Neural cell (in vitro differentiated cells): ENCODE measurements at regions not wholly inside any gene's neighbourhood (a gene's known extent, or its start where the extent isn't known, plus 50 kb on each side); places are given as distances from the start of the nearest gene placed in this dataset.

Experiments
- H2AFZ ChIP-seq: fragments of 200-600, 300-800 bp; sonication (generic), shearing (Covaris generic); 2 replicates; pipeline ENCODE4 v1.6.0; 2014; ENCODE audit warnings: low read depth, mild to moderate bottlenecking, antibody characterized with exemption, low read length, moderate library complexity
- H3F3A ChIP-seq: fragments of 200-600 bp; shearing (Covaris generic); 2 replicates; pipeline ENCODE4 v1.6.1; 2016; ENCODE audit warnings: mild to moderate bottlenecking, moderate library complexity, mixed read lengths, antibody characterized with exemption, low read length; ENCODE audit not compliant: insufficient read depth, poor library complexity, severe bottlenecking
- H3K27ac ChIP-seq: fragments of 200-600, 300-800 bp; sonication (generic), shearing (Covaris generic); 2 replicates; pipeline ENCODE4 v1.5.1; 2014; ENCODE audit warnings: mild to moderate bottlenecking, low read length, moderate library complexity
- H3K27me3 ChIP-seq: fragments of 300-800, 200-600 bp; sonication (generic), shearing (Covaris generic); 2 replicates; pipeline ENCODE4 v1.6.0; 2014; ENCODE audit warnings: mild to moderate bottlenecking, low read depth, low read length, moderate library complexity; ENCODE audit not compliant: insufficient read depth
- H3K36me3 ChIP-seq: fragments of 300-800, 200-600 bp; sonication (generic), shearing (Covaris generic); 2 replicates; pipeline ENCODE4 v1.5.1; 2014; ENCODE audit warnings: mild to moderate bottlenecking, antibody characterized with exemption, low read length, moderate library complexity; ENCODE audit not compliant: insufficient read depth
- H3K4me2 ChIP-seq: fragments of 300-800, 200-600 bp; sonication (generic), shearing (Covaris generic); 2 replicates; pipeline ENCODE4 v1.6.0; 2014; ENCODE audit warnings: mild to moderate bottlenecking, low read length
- H3K4me3 ChIP-seq: fragments of 300-800, 200-600 bp; sonication (generic), shearing (Covaris generic); 2 replicates; pipeline ENCODE4 v1.5.1; 2014; ENCODE audit warnings: mild to moderate bottlenecking, low read length, moderate library complexity
- H3K79me2 ChIP-seq: fragments of 200-600 bp; shearing (Covaris generic); replicated peaks from 2 replicates; pipeline ENCODE4 v1.6.0; 2014; ENCODE audit warnings: mild to moderate bottlenecking, low read length, moderate library complexity; ENCODE audit not compliant: insufficient read depth
- H3K9ac ChIP-seq: fragments of 300-800, 200-600 bp; sonication (generic), shearing (Covaris generic); 2 replicates; pipeline ENCODE4 v1.6.1; 2016; ENCODE audit warnings: mild to moderate bottlenecking, low read length, mixed read lengths
- H3K9me2 ChIP-seq: fragments of 200-600 bp; shearing (Covaris generic); 2 replicates; pipeline ENCODE4 v1.6.1; 2016; ENCODE audit warnings: mild to moderate bottlenecking, low read length, mixed read lengths; ENCODE audit not compliant: insufficient read depth
- H3K9me3 ChIP-seq: fragments of 200-600, 300-800 bp; sonication (generic), shearing (Covaris generic); 2 replicates; pipeline ENCODE4 v1.6.1; 2016; ENCODE audit warnings: mild to moderate bottlenecking, mixed run types, low read length, moderate library complexity, mixed read lengths
- H4K20me1 ChIP-seq: fragments of 200-600 bp; shearing (Covaris generic); 2 replicates; pipeline ENCODE4 v1.6.1; 2016; ENCODE audit warnings: mild to moderate bottlenecking, mixed run types; ENCODE audit not compliant: insufficient read depth
- EP300 ChIP-seq: fragments of 450-650 bp; conservative IDR thresholded peaks from 2 replicates; pipeline ENCODE4 v1.6.1; 2014; ENCODE audit warnings: antibody characterized with exemption, mild to moderate bottlenecking, moderate library complexity; ENCODE audit not compliant: poor library complexity, severe bottlenecking
- EZH2 ChIP-seq: fragments of 200-600, 300-800 bp; shearing (Covaris generic), sonication (generic); IDR thresholded peaks from 2 replicates; pipeline ENCODE4 v1.6.1; 2014; ENCODE audit warnings: antibody characterized with exemption, low read length, borderline replicate concordance, mild to moderate bottlenecking; ENCODE audit not compliant: insufficient read depth, poor library complexity, severe bottlenecking
- MXI1 ChIP-seq: fragments of 450-650 bp; conservative IDR thresholded peaks from 2 replicates; pipeline ENCODE4 v1.6.1; 2014; ENCODE audit warnings: antibody characterized with exemption, mild to moderate bottlenecking; ENCODE audit not compliant: poor library complexity, severe bottlenecking
- POLR2AphosphoS5 ChIP-seq: IDR thresholded peaks from 2 replicates; pipeline ENCODE4 v1.6.1; 2012
- RAD21 ChIP-seq: fragments of 450-650 bp; conservative IDR thresholded peaks from 2 replicates; pipeline ENCODE4 v1.6.1; 2014; ENCODE audit warnings: antibody characterized with exemption, mild to moderate bottlenecking, moderate library complexity
- SMC3 ChIP-seq: fragments of 450-650 bp; conservative IDR thresholded peaks from 2 replicates; pipeline ENCODE4 v1.6.1; 2014; ENCODE audit warnings: antibody characterized with exemption, mild to moderate bottlenecking, moderate library complexity; ENCODE audit not compliant: poor library complexity
- TAF1 ChIP-seq: IDR thresholded peaks from 2 replicates; pipeline ENCODE4 v1.6.1; 2012; ENCODE audit warnings: low read depth
- TF ChIP-seq, protein P1 (sequence below): fragments of 450-650 bp; IDR thresholded peaks from 2 replicates; pipeline ENCODE4 v1.5.1; 2014; ENCODE audit warnings: antibody characterized with exemption, mild to moderate bottlenecking, moderate library complexity; ENCODE audit not compliant: poor library complexity, severe bottlenecking
- TF ChIP-seq, protein P2 (sequence below): IDR thresholded peaks from 2 replicates; pipeline ENCODE4 v1.6.1; 2012; ENCODE audit warnings: borderline replicate concordance

DNA sequence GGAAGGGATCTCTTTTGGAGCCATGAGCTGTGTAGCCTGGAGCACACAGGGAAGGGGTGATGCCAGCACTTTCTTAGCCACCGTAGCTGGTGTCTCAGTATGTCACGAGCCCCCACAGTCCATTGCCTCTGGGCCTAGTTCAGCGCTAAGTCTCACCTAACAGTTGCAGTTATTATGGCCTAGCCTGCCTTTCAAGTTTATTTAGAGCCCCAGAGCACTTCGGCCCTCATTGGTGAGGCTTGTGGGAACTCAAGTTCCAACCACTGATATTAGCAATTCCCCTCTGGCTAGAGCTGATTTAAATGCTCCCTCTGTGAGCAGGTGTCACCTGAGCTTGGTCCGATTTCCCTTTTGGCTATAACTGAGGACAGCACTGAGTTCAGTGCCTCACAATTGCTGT, 388.4 kb upstream of the MAOA start:
- Histone ChIP-seq H3K4me2 (no peak overlapping the region), H3K9me2 (no peaks in the 10 kb centered on the region), H3K9ac (no peak overlapping the region), H4K20me1 (no peaks in the 10 kb centered on the region), H3K4me3 (no peak overlapping the region), H3K79me2 (no peaks in the 10 kb centered on the region), H3K27me3 (no peaks in the 10 kb centered on the region), H2AFZ (no peak overlapping the region), H3K9me3 (no peaks in the 10 kb centered on the region), H3K36me3 (no peaks in the 10 kb centered on the region), H3F3A (no peaks in the 10 kb centered on the region), H3K27ac (no peak overlapping the region)
- no peak for TF ChIP-seq MXI1

DNA sequence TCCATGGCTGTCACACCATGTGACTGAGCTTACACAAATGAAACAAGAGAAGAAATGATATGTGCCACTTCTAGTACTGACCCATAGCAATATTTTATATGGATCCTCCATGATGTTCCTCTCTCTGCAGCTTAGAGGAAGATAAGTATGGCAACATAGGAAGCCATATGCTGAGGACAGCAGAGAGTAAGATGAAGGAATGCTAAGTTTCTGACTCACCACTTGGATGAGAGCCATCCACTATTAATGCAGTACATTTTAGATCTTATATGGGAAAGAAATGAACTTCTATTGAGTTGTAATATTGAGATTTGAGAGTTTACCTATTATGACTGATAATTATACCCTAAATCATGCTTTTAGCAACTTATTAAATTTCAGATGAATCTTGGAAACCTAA, 386.9 kb upstream of the MAOA start:
- TF ChIP-seq POLR2AphosphoS5, result no peak
- TF ChIP-seq, protein P1, sequence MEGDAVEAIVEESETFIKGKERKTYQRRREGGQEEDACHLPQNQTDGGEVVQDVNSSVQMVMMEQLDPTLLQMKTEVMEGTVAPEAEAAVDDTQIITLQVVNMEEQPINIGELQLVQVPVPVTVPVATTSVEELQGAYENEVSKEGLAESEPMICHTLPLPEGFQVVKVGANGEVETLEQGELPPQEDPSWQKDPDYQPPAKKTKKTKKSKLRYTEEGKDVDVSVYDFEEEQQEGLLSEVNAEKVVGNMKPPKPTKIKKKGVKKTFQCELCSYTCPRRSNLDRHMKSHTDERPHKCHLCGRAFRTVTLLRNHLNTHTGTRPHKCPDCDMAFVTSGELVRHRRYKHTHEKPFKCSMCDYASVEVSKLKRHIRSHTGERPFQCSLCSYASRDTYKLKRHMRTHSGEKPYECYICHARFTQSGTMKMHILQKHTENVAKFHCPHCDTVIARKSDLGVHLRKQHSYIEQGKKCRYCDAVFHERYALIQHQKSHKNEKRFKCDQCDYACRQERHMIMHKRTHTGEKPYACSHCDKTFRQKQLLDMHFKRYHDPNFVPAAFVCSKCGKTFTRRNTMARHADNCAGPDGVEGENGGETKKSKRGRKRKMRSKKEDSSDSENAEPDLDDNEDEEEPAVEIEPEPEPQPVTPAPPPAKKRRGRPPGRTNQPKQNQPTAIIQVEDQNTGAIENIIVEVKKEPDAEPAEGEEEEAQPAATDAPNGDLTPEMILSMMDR, result no peak
- no peak for TF ChIP-seq EP300
- no peak for TF ChIP-seq EZH2
- no peak for TF ChIP-seq TAF1
- TF ChIP-seq SMC3, result no peak
- TF ChIP-seq MXI1, result no peak
- TF ChIP-seq, protein P2, sequence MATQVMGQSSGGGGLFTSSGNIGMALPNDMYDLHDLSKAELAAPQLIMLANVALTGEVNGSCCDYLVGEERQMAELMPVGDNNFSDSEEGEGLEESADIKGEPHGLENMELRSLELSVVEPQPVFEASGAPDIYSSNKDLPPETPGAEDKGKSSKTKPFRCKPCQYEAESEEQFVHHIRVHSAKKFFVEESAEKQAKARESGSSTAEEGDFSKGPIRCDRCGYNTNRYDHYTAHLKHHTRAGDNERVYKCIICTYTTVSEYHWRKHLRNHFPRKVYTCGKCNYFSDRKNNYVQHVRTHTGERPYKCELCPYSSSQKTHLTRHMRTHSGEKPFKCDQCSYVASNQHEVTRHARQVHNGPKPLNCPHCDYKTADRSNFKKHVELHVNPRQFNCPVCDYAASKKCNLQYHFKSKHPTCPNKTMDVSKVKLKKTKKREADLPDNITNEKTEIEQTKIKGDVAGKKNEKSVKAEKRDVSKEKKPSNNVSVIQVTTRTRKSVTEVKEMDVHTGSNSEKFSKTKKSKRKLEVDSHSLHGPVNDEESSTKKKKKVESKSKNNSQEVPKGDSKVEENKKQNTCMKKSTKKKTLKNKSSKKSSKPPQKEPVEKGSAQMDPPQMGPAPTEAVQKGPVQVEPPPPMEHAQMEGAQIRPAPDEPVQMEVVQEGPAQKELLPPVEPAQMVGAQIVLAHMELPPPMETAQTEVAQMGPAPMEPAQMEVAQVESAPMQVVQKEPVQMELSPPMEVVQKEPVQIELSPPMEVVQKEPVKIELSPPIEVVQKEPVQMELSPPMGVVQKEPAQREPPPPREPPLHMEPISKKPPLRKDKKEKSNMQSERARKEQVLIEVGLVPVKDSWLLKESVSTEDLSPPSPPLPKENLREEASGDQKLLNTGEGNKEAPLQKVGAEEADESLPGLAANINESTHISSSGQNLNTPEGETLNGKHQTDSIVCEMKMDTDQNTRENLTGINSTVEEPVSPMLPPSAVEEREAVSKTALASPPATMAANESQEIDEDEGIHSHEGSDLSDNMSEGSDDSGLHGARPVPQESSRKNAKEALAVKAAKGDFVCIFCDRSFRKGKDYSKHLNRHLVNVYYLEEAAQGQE, result no peak
- no peak for TF ChIP-seq RAD21
- H3K27ac ChIP-seq, result no peak overlapping the region

DNA sequence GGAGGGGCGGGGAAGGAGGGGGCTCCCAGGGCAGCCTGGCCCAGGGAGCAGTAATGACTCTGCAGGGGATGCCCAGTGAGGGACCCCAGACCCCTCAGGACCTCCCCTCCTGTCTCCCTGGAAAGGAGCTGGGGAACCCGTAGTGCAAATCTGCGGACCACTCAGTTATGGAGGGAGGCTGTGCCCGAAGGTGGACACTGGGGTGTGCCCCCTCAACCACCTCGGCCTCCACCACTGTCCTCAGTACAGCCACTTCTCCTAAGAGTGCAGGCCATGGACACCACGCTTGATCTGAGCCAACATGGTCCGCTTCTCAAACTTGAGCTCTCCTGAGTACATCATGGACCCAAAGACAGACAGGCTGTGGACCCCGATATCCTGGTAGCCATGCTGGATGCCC, 378.2 kb upstream of the MAOA start:
- Histone ChIP-seq H2AFZ (no peak overlapping the region), H3K27me3 (no peaks in the 10 kb centered on the region)

More for the DNA sequence above, 386.9 kb upstream of the MAOA start:
- H3K27me3 ChIP-seq, result no peaks in the 10 kb centered on the region
- no peaks in the 10 kb centered on the region for H3K79me2 ChIP-seq
- no peak overlapping the region for H3K4me3 ChIP-seq
- no peaks in the 10 kb centered on the region for H3K36me3 ChIP-seq
- H3K9ac ChIP-seq, result no peak overlapping the region
- no peak overlapping the region for H3K4me2 ChIP-seq
- no peaks in the 10 kb centered on the region for H3K9me2 ChIP-seq
- H3F3A ChIP-seq, result no peaks in the 10 kb centered on the region
- no peaks in the 10 kb centered on the region for H3K9me3 ChIP-seq
- no peaks in the 10 kb centered on the region for H4K20me1 ChIP-seq
- H2AFZ ChIP-seq, result no peak overlapping the region

More for the DNA sequence above, 378.2 kb upstream of the MAOA start:
- H3K79me2 ChIP-seq, result no peaks in the 10 kb centered on the region
- H3K9me2 ChIP-seq, result no peaks in the 10 kb centered on the region
- no peak overlapping the region for H3K4me3 ChIP-seq
- H3F3A ChIP-seq, result no peaks in the 10 kb centered on the region
- no peaks in the 10 kb centered on the region for H3K9me3 ChIP-seq
- no peak overlapping the region for H3K9ac ChIP-seq
- TF ChIP-seq RAD21 (no peak), MXI1 (no peak), TAF1 (no peak), EP300 (no peak), EZH2 (no peak), POLR2AphosphoS5 (no peak), SMC3 (no peak)
- TF ChIP-seq, protein P2, result no peak
- TF ChIP-seq, protein P1, result no peak
- no peak overlapping the region for H3K27ac ChIP-seq
- no peak overlapping the region for H3K4me2 ChIP-seq
- no peaks in the 10 kb centered on the region for H4K20me1 ChIP-seq
- H3K36me3 ChIP-seq, result no peaks in the 10 kb centered on the region
